Mucosa of descending colon (tissue), 3 donors: ENCODE measurements at regions not wholly inside any gene's neighbourhood (a gene's known extent, or its start where the extent isn't known, plus 50 kb on each side); places are given as distances from the start of the nearest gene placed in this dataset.

Experiments used
- ATAC-seq: fragments of 200-7000 bp; cut with Tn5 transposase; one replicate; pipeline ENCODE4 v1.9.1; 2020; ENCODE audit warnings: mild to moderate bottlenecking, moderate library complexity
- DNase-seq, 3 donors: peaks; one replicate each; pipeline ENCODE4 v3.0.0-alpha.2; 2020
- H3K36me3 ChIP-seq: fragments of 200-600 bp; one replicate; pipeline ENCODE4 v1.8.0; 2021; ENCODE audit warnings: low read depth, mild to moderate bottlenecking
- H3K4me1 ChIP-seq: fragments of 200-600 bp; one replicate; pipeline ENCODE4 v1.8.0; 2021; ENCODE audit warnings: low read depth, mild to moderate bottlenecking
- H3K4me3 ChIP-seq: fragments of 200-600 bp; one replicate; pipeline ENCODE4 v1.8.0; 2021; ENCODE audit warnings: mild to moderate bottlenecking
- H3K9me3 ChIP-seq: fragments of 200-600 bp; one replicate; pipeline ENCODE4 v1.8.0; 2021; ENCODE audit warnings: mild to moderate bottlenecking
- intact Hi-C, 2 donors: fragments of 100-400 bp; cut with DNase I in 1 of 2; cut with micrococcal nuclease in 1 of 2; formaldehyde crosslinking; loops; one replicate each; pipeline versions ENCODE4 v1.11.0 to v1.11.1; 2022; cut with DNase I, micrococcal nuclease
- TF ChIP-seq, protein P1 (sequence below): fragments of 200-600 bp; IDR thresholded peaks from one replicate; pipeline ENCODE4 v1.8.0; 2022; ENCODE audit warnings: antibody characterized with exemption, mild to moderate bottlenecking
- donor health status: DM: no; HTN: no; CAD: no; lungs with moderate emphysema.
- donor health status: DM: no; HTN: no; CAD: no.
- donor health status: DM: no; HTN: yes; CAD: no.

DNA sequence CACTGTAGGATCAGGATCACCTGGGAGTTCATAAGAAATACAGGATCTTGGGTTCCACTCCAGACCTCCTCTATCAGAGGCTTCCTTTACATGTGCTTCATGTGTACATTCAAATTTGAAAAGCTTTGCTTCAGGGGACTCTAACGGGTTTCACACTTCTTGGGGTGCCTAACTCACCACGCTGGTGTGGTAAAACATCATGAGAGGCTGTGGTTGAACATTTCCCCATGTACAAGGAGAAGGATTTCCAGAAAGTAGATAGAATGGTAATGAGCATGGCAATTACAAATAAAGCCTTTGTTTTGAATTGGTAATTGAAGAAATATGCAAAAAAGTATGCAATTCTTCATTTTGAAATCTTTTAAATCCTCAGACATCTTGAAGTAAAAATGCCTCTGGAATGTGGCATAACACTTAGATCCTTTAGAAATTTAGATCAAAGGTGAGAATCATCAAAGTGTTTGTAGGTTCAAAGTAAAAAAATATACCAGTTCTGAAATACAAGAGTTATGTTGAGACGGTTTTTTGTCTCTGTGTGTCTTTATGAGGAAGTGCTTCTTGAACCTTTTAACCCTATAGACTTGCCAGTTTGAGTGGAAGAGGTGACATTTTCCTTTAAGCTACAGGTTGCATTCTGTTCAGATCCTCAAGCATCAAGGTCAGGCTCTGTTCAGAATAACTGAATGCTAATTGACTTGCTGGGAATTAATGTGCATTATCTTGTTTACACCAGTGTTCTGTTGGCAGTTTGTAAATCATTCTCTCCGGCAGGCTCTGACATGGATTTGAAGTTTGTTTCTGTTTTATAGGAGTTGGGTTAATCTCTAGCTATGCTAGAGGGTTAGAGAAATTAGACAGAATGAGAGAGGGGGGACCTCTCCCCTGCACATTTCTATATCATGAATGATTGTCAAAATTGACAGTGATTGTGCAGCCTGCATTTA lies 415.3 kb downstream of the MAN2A1 start:
- Histone ChIP-seq H3K36me3 (no peaks in the 10 kb centered on the region), H3K4me1 (no peaks in the 10 kb centered on the region), H3K9me3 (no peaks in the 10 kb centered on the region), H3K4me3 (no peak overlapping the region)
- TF ChIP-seq, protein P1, sequence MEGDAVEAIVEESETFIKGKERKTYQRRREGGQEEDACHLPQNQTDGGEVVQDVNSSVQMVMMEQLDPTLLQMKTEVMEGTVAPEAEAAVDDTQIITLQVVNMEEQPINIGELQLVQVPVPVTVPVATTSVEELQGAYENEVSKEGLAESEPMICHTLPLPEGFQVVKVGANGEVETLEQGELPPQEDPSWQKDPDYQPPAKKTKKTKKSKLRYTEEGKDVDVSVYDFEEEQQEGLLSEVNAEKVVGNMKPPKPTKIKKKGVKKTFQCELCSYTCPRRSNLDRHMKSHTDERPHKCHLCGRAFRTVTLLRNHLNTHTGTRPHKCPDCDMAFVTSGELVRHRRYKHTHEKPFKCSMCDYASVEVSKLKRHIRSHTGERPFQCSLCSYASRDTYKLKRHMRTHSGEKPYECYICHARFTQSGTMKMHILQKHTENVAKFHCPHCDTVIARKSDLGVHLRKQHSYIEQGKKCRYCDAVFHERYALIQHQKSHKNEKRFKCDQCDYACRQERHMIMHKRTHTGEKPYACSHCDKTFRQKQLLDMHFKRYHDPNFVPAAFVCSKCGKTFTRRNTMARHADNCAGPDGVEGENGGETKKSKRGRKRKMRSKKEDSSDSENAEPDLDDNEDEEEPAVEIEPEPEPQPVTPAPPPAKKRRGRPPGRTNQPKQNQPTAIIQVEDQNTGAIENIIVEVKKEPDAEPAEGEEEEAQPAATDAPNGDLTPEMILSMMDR, result no peak
- DNase-seq (no peak), ATAC-seq (no peak)
- intact Hi-C loops, result no loop called here

DNA sequence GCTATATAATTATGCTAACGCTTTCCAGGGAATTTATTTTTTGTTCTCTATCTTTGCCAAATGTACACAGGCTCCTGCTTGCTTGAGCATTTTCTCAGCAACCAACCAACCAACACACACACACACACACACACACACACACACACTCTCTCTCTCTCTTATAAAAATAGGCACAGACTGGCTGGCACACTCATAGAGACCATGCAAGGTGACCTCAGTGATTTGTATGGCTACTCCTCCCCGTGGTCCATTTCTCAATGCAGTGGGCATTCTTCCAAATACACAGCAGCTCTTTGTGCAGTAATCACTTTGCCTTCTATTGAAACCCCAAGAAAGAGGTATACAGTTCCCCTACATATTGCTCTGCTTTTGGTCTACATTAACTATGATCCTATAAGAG lies 416.0 kb downstream of the MAN2A1 start:
- DNase-seq, result peak in 1 of 3 donors; percentile 13
- H3K36me3 ChIP-seq, result no peaks in the 10 kb centered on the region
- H3K9me3 ChIP-seq, result no peaks in the 10 kb centered on the region
- no peak overlapping the region for H3K4me3 ChIP-seq
- intact Hi-C loops, result no loop called here
- no peaks in the 10 kb centered on the region for H3K4me1 ChIP-seq
- peak; percentile 33 for ATAC-seq
- TF ChIP-seq, protein P1, result no peak

DNA sequence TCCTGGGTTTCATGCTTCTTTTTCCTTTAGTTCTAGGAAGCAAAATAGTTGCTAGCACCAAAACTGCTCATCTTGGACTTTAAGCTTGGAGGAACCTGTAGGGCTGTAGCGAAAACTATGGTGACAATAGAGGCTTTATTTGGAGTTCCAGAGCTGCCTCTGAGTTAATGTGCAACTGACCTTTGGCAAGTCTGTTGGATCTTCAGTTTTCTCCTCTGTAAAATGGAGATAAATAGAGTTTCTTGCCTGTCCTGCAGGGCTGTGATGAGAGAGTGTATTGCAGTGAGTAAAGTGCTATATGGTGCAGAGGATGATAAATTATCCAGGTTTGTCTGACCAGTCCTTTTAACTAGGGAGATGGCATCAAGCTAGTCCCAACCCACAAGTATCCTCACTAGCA lies 417.0 kb downstream of the MAN2A1 start:
- DNase-seq (no peak), ATAC-seq (peak; percentile 58)
- intact Hi-C loops, result no loop called here
- H3K4me1 ChIP-seq, result no peaks in the 10 kb centered on the region
- no peak overlapping the region for H3K4me3 ChIP-seq
- H3K36me3 ChIP-seq, result no peaks in the 10 kb centered on the region
- TF ChIP-seq, protein P1, result no peak
- no peaks in the 10 kb centered on the region for H3K9me3 ChIP-seq

DNA sequence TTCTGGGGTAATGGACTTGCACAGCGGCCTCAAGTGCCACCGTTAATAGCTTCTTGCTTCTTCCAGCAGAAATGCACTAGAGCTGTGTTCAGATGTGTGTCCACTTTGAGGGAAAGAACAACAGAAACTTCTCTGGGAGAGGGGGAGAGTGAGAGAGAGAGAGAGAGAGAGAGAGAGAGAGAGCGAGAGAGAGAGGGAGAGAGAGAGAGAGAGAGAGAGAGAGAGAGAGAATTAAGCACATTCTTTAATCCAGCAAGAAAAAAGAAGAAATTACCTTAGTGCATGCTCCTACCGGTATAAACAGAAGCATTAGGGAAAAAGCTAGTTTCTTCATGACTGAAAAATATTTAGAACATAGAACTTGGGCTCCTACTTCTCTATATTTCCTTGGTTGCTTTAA lies 418.8 kb downstream of the MAN2A1 start:
- DNase-seq, result no peak
- TF ChIP-seq, protein P1, result no peak
- H3K36me3 ChIP-seq, result no peaks in the 10 kb centered on the region
- ATAC-seq, result no peak
- H3K9me3 ChIP-seq, result no peaks in the 10 kb centered on the region
- intact Hi-C loops, result no loop called here
- H3K4me1 ChIP-seq, result no peaks in the 10 kb centered on the region
- H3K4me3 ChIP-seq, result no peak overlapping the region

DNA sequence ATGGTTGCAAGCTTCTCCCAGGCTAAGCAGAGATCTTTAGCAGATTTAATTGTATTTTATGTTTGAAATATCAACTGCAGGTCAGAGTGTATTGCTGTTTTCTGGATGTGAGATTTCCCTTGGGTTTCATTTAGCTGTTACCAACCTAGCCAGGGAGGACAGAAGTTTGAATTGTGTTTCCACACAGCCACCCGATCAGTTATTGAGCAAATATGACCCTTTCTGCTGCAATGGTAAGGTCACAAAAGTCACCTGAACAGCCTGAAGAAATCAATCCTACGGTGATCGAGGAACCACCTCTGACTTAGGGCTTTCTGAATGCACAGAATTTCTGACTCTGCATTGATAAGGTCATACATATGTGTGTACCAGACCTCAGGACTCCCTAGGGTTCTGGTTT lies 419.9 kb downstream of the MAN2A1 start:
- TF ChIP-seq, protein P1, result no peak
- no peak for DNase-seq
- no peaks in the 10 kb centered on the region for H3K9me3 ChIP-seq
- no peak overlapping the region for H3K4me3 ChIP-seq
- no peaks in the 10 kb centered on the region for H3K4me1 ChIP-seq
- no peaks in the 10 kb centered on the region for H3K36me3 ChIP-seq
- intact Hi-C loops, result no loop called here
- no peak for ATAC-seq
